Adrenal gland (tissue), 5 donors: ENCODE measurements at regions not wholly inside any gene's neighbourhood (a gene's known extent, or its start where the extent isn't known, plus 50 kb on each side); places are given as distances from the start of the nearest gene placed in this dataset.

Experiments
- POLR2A ChIP-seq, 2 donors: fragments of 450-650 bp; IDR thresholded peaks; one replicate each; pipeline ENCODE4 v1.6.1; 2017; ENCODE audit warnings: antibody characterized with exemption in 2 of 2, mild to moderate bottlenecking in 2 of 2, moderate library complexity in 1 of 2
- TF ChIP-seq, protein P1 (sequence below), 6 experiments: fragments of 450-650 bp in 4 of 6; fragments of 200-600 bp in 2 of 6; sonication (generic) in 1 of 6; IDR thresholded peaks; 1 replicate in 5 of 6; 2 replicates in 1 of 6; pipeline versions ENCODE4 v1.5.1 to v1.8.0; 2016 to 2021; ENCODE audit warnings: antibody characterized with exemption in 6 of 6, mild to moderate bottlenecking in 2 of 6, moderate library complexity in 1 of 6
- donor health status: DM: no; HTN: no; CAD: no.

GRCh38 chr2:216920937-216921456 lies 61.1 kb upstream of the TNP1 start:
- TF ChIP-seq, protein P1, sequence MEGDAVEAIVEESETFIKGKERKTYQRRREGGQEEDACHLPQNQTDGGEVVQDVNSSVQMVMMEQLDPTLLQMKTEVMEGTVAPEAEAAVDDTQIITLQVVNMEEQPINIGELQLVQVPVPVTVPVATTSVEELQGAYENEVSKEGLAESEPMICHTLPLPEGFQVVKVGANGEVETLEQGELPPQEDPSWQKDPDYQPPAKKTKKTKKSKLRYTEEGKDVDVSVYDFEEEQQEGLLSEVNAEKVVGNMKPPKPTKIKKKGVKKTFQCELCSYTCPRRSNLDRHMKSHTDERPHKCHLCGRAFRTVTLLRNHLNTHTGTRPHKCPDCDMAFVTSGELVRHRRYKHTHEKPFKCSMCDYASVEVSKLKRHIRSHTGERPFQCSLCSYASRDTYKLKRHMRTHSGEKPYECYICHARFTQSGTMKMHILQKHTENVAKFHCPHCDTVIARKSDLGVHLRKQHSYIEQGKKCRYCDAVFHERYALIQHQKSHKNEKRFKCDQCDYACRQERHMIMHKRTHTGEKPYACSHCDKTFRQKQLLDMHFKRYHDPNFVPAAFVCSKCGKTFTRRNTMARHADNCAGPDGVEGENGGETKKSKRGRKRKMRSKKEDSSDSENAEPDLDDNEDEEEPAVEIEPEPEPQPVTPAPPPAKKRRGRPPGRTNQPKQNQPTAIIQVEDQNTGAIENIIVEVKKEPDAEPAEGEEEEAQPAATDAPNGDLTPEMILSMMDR (IDR thresholded peaks at IDR 0.05): no peak
- no peak for TF ChIP-seq POLR2A (IDR thresholded peaks at IDR 0.05)
